Mesenchymal stem cell (in vitro differentiated cells and primary cell): ENCODE measurements at regions not wholly inside any gene's neighbourhood (a gene's known extent, or its start where the extent isn't known, plus 50 kb on each side); places are given as distances from the start of the nearest gene placed in this dataset.

ENCODE experiments used
- DNase-seq: peaks from one replicate; pipeline ENCODE4 v3.0.0-alpha.2; 2013
- H2AFZ ChIP-seq: one replicate; pipeline ENCODE4 v1.6.1; 2013; ENCODE audit warnings: low read depth, mild to moderate bottlenecking, control low read depth, inconsistent platforms, low read length, moderate library complexity
- H2AK5ac ChIP-seq: 2 replicates; pipeline ENCODE4 v1.6.1; 2013; ENCODE audit warnings: low read length, moderate library complexity, mild to moderate bottlenecking, inconsistent platforms; ENCODE audit not compliant: severe bottlenecking
- H2BK120ac ChIP-seq: one replicate; pipeline ENCODE4 v1.6.1; 2013; ENCODE audit warnings: low read depth, mild to moderate bottlenecking, inconsistent platforms, low read length, moderate library complexity
- H2BK12ac ChIP-seq, 2 experiments: one replicate each; pipeline ENCODE4 v1.6.1; 2013; ENCODE audit warnings: inconsistent platforms in 2 of 2, low read length in 2 of 2, mild to moderate bottlenecking in 2 of 2, moderate library complexity in 2 of 2, control low read depth in 1 of 2
- H2BK15ac ChIP-seq: one replicate; pipeline ENCODE4 v1.6.1; 2013; ENCODE audit warnings: mild to moderate bottlenecking, low read depth, inconsistent platforms; ENCODE audit not compliant: poor library complexity, severe bottlenecking
- H2BK5ac ChIP-seq: 2 replicates; pipeline ENCODE4 v1.6.1; 2013; ENCODE audit warnings: low read depth, mild to moderate bottlenecking, low read length, control low read depth, inconsistent platforms; ENCODE audit not compliant: poor library complexity, severe bottlenecking
- H3K14ac ChIP-seq, 2 experiments: one replicate each; pipeline ENCODE4 v1.6.1; 2013; ENCODE audit warnings: inconsistent platforms in 2 of 2, low read length in 2 of 2, control low read depth in 1 of 2, mild to moderate bottlenecking in 1 of 2, moderate library complexity in 1 of 2
- H3K18ac ChIP-seq, 2 experiments: one replicate each; pipeline ENCODE4 v1.6.1; 2013; ENCODE audit warnings: inconsistent platforms in 2 of 2, low read length in 2 of 2, control low read depth in 1 of 2, low read depth in 1 of 2, mild to moderate bottlenecking in 1 of 2
- H3K23ac ChIP-seq, 2 experiments: one replicate each; pipeline ENCODE4 v1.6.1; 2013; ENCODE audit warnings: inconsistent platforms in 2 of 2, low read length in 2 of 2, mild to moderate bottlenecking in 2 of 2, moderate library complexity in 2 of 2, control low read depth in 1 of 2
- H3K27ac ChIP-seq: 2 replicates; pipeline ENCODE4 v1.5.1; 2013; ENCODE audit warnings: mild to moderate bottlenecking, moderate library complexity, low read length, control low read depth, inconsistent platforms; ENCODE audit not compliant: poor library complexity, severe bottlenecking
- H3K27me3 ChIP-seq, 2 experiments: 2 replicates each; pipeline versions ENCODE4 v1.6.1 to v1.7.0; 2013; ENCODE audit warnings: low read length in 2 of 2, mild to moderate bottlenecking in 2 of 2, moderate library complexity in 2 of 2, control low read depth in 1 of 2, inconsistent platforms in 1 of 2; ENCODE audit not compliant: control insufficient read depth in 1 of 2, insufficient read depth in 1 of 2
- H3K36me3 ChIP-seq, 2 experiments: 2 replicates each; pipeline versions ENCODE4 v1.6.1 to v1.7.0; 2013; ENCODE audit warnings: low read length in 2 of 2, control low read depth in 1 of 2, inconsistent platforms in 1 of 2, low read depth in 1 of 2, mild to moderate bottlenecking in 1 of 2; ENCODE audit not compliant: insufficient read depth in 2 of 2, control insufficient read depth in 1 of 2
- H3K4ac ChIP-seq, 2 experiments: one replicate each; pipeline ENCODE4 v1.6.1; 2013; ENCODE audit warnings: inconsistent platforms in 2 of 2, low read length in 2 of 2, mild to moderate bottlenecking in 2 of 2, moderate library complexity in 2 of 2, control low read depth in 1 of 2, low read depth in 1 of 2
- H3K4me1 ChIP-seq: 2 replicates; pipeline ENCODE4 v1.6.1; 2013; ENCODE audit warnings: low read depth, low read length, control low read depth; ENCODE audit not compliant: control insufficient read depth, insufficient read depth
- H3K4me2 ChIP-seq: 2 replicates; pipeline ENCODE4 v1.6.1; 2013; ENCODE audit warnings: low read length, mild to moderate bottlenecking, inconsistent platforms; ENCODE audit not compliant: poor library complexity, severe bottlenecking
- H3K4me3 ChIP-seq, 2 experiments: 2 replicates each; pipeline versions ENCODE4 v1.5.1 to v1.7.0; 2013; ENCODE audit warnings: low read length in 2 of 2, mild to moderate bottlenecking in 2 of 2, control low read depth in 1 of 2, low read depth in 1 of 2; ENCODE audit not compliant: insufficient read depth in 1 of 2
- H3K79me1 ChIP-seq: replicated peaks from 2 replicates; pipeline ENCODE4 v1.6.1; 2013; ENCODE audit warnings: mild to moderate bottlenecking, control low read depth, low read length, inconsistent platforms; ENCODE audit not compliant: poor library complexity, severe bottlenecking
- H3K9ac ChIP-seq: 2 replicates; pipeline ENCODE4 v1.7.0; 2013; ENCODE audit warnings: mild to moderate bottlenecking, low read length, moderate library complexity
- H3K9me3 ChIP-seq: 2 replicates; pipeline ENCODE4 v1.7.0; 2013; ENCODE audit warnings: mild to moderate bottlenecking, low read length; ENCODE audit not compliant: control insufficient read depth
- H4K8ac ChIP-seq: one replicate; pipeline ENCODE4 v1.6.1; 2013; ENCODE audit warnings: inconsistent platforms, mild to moderate bottlenecking, low read length, moderate library complexity
- H4K91ac ChIP-seq: one replicate; pipeline ENCODE4 v1.6.1; 2013; ENCODE audit warnings: mild to moderate bottlenecking, low read length, inconsistent platforms
- WGBS: methylation state at CpG from one replicate; pipeline ENCODE4 v1.1.7; 2013; ENCODE audit warnings: mixed read lengths; 5-methylcytosine and 5-hydroxymethylcytosine counted together

DNA sequence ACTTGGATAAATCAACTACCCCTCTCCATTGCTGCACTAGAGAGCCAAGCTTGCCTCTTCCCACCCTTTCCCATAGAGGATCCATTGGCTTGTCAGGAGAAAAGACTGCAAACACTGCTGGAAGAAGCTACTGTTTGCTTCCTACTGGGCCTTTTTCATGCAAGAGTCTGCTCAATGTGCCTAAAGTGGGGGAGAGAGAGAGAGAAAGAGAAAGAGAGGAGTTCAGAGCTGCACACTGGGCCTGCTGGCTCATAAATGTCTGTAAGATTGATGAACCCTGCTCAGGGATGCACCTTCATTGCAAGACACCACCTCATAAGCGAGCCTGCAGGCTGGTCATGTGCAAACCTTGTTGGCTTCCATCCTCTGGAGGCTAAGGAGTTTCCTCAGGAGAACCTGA lies 269.4 kb downstream of the ZNF608 start:
- no peak for DNase-seq
- Histone ChIP-seq H3K4me3 (no peak overlapping the region), H3K9me3 (no peaks in the 10 kb centered on the region), H4K91ac (no peak overlapping the region), H2BK15ac (no peak overlapping the region), H3K4me2 (no peak overlapping the region), H3K4ac (no peak overlapping the region), H2AFZ (no peak overlapping the region), H3K23ac (no peak overlapping the region), H3K9ac (no peak overlapping the region), H3K27me3 (no peaks in the 10 kb centered on the region), H3K14ac (no peak overlapping the region), H2AK5ac (no peak overlapping the region), H3K18ac (no peak overlapping the region), H4K8ac (no peak overlapping the region), H2BK120ac (no peak overlapping the region), H2BK12ac (no peak overlapping the region), H3K79me1 (no peaks in the 10 kb centered on the region), H3K4me1 (no peaks in the 10 kb centered on the region), H3K27ac (no peak overlapping the region), H3K36me3 (no peaks in the 10 kb centered on the region), H2BK5ac (no peak overlapping the region)
- WGBS, result 80% methylated on average over 1 of the region's 1 CpG

- Histone ChIP-seq H3K4me1 (no peaks in the 10 kb centered on the region), H2BK5ac (no peak overlapping the region), H3K9ac (no peak overlapping the region), H3K27ac (no peak overlapping the region), H2BK12ac (no peak overlapping the region), H3K23ac (no peak overlapping the region), H3K27me3 (no peaks in the 10 kb centered on the region), H2BK15ac (no peak overlapping the region), H3K4me3 (no peak overlapping the region), H3K79me1 (no peaks in the 10 kb centered on the region), H4K91ac (no peak overlapping the region), H3K18ac (no peak overlapping the region), H4K8ac (no peak overlapping the region), H2AFZ (no peak overlapping the region), H3K4me2 (no peak overlapping the region), H3K9me3 (peaks cover 4% of the 10 kb centered on the region), H2BK120ac (no peak overlapping the region), H3K14ac (no peak overlapping the region), H2AK5ac (no peak overlapping the region), H3K4ac (no peak overlapping the region), H3K36me3 (no peaks in the 10 kb centered on the region)
- 100% methylated on average over 1 of the region's 3 CpGs for WGBS
- DNase-seq, result no peak
These were observed 271.8 kb downstream of the ZNF608 start for GRCh38 chr5:124474528-124475215.

GRCh38 chr5:124468671-124469411 lies 277.6 kb downstream of the ZNF608 start:
- no peak overlapping the region for H3K4me2 ChIP-seq
- no peak overlapping the region for H2AK5ac ChIP-seq
- no peak overlapping the region for H3K4ac ChIP-seq
- H2AFZ ChIP-seq, result no peak overlapping the region
- no peak overlapping the region for H4K8ac ChIP-seq
- H3K9ac ChIP-seq, result no peak overlapping the region
- no peaks in the 10 kb centered on the region for H3K36me3 ChIP-seq
- no peaks in the 10 kb centered on the region for H3K4me1 ChIP-seq
- WGBS, result 76% methylated on average over 3 of the region's 5 CpGs
- H3K18ac ChIP-seq, result no peak overlapping the region
- no peak overlapping the region for H3K14ac ChIP-seq
- no peak overlapping the region for H2BK120ac ChIP-seq
- H2BK5ac ChIP-seq, result no peak overlapping the region
- H3K27ac ChIP-seq, result no peak overlapping the region
- H3K4me3 ChIP-seq, result no peak overlapping the region
- no peak overlapping the region for H4K91ac ChIP-seq
- H3K79me1 ChIP-seq, result no peaks in the 10 kb centered on the region
- H3K23ac ChIP-seq, result no peak overlapping the region
- H3K27me3 ChIP-seq, result no peaks in the 10 kb centered on the region
- DNase-seq, result no peak
- H2BK15ac ChIP-seq, result no peak overlapping the region
- H2BK12ac ChIP-seq, result no peak overlapping the region
- peaks cover 16% of the 10 kb centered on the region for H3K9me3 ChIP-seq

- no peak overlapping the region for H2BK120ac ChIP-seq
- H2BK12ac ChIP-seq, result no peak overlapping the region
- H3K18ac ChIP-seq, result no peak overlapping the region
- H3K4me1 ChIP-seq, result no peaks in the 10 kb centered on the region
- no peaks in the 10 kb centered on the region for H3K79me1 ChIP-seq
- H3K4ac ChIP-seq, result no peak overlapping the region
- H3K27me3 ChIP-seq, result no peaks in the 10 kb centered on the region
- DNase-seq, result no peak
- no peak overlapping the region for H3K4me3 ChIP-seq
- no peak overlapping the region for H2AFZ ChIP-seq
- H2AK5ac ChIP-seq, result no peak overlapping the region
- H3K36me3 ChIP-seq, result no peaks in the 10 kb centered on the region
- no peak overlapping the region for H2BK15ac ChIP-seq
- no peak overlapping the region for H2BK5ac ChIP-seq
- no peak overlapping the region for H4K91ac ChIP-seq
- H4K8ac ChIP-seq, result no peak overlapping the region
- H3K14ac ChIP-seq, result no peak overlapping the region
- H3K23ac ChIP-seq, result no peak overlapping the region
- H3K9ac ChIP-seq, result no peak overlapping the region
- whole genome bisulfite sequencing, result 100% methylated on average over 1 of the region's 1 CpG
- H3K4me2 ChIP-seq, result no peak overlapping the region
- H3K27ac ChIP-seq, result no peak overlapping the region
- peaks cover 22% of the 10 kb centered on the region for H3K9me3 ChIP-seq
These were observed 278.7 kb downstream of the ZNF608 start for GRCh38 chr5:124467745-124468144.
